HCT116 (cell line): ENCODE measurements at regions not wholly inside any gene's neighbourhood (a gene's known extent, or its start where the extent isn't known, plus 50 kb on each side); places are given as distances from the start of the nearest gene placed in this dataset.

ENCODE experiments used
- ATAC-seq: fragments of 200-7000 bp; cut with Tn5 transposase; 2 replicates; pipeline ENCODE4 v1.9.1; 2020; ENCODE audit warnings: mild to moderate bottlenecking, moderate library complexity
- BruUV-seq: library from RNA; stranded (reverse); fragments of 400-500 nt; replicated peaks from 2 replicates; lab custom pipeline; 2021; lab: Mats Ljungman, UMichigan
- CTCF ChIA-PET: fragments of 300-600 bp; sonication (Branson Sonifier 250); formaldehyde crosslinking; loops from one replicate; lab custom pipeline; 2021; ENCODE audit warnings: antibody characterized with exemption; lab: Charles Lee
- POLR2A ChIA-PET: fragments of 300-600, 350-600 bp; sonication (Branson Sonifier 250); formaldehyde crosslinking; loops from one replicate; lab custom pipeline; 2021; ENCODE audit warnings: antibody characterized with exemption; lab: Charles Lee
- RAD21 ChIA-PET, 2 experiments: fragments of 300-600 bp; sonication (Branson Sonifier 250); formaldehyde crosslinking; loops; one replicate each; lab custom pipeline; 2023; ENCODE audit warnings: low total read pairs in 2 of 2; ENCODE audit not compliant: uncharacterized antibody in 2 of 2, unreplicated experiment in 2 of 2, low non-redundant PET in 1 of 2; lab: Charles Lee
- DNase-seq: peaks from one replicate; pipeline ENCODE4 v3.0.0-alpha.2; 2010; ENCODE audit warnings: low read depth, low spot score
- H2AFZ ChIP-seq: fragments of 200-600 bp; shearing (Covaris generic), sonication (generic); 2 replicates; pipeline ENCODE4 v1.6.1; 2017; ENCODE audit warnings: low read depth, mixed run types, mixed read lengths, antibody characterized with exemption, low read length; ENCODE audit not compliant: poor library complexity, severe bottlenecking
- H3K27ac ChIP-seq: 2 replicates; pipeline ENCODE4 v1.5.1; 2012; ENCODE audit warnings: low read depth, low read length
- H3K27me3 ChIP-seq: fragments of 200-600 bp; sonication (generic); 2 replicates; pipeline ENCODE4 v1.6.1; 2016; ENCODE audit warnings: mixed run types, low read length, mixed read lengths; ENCODE audit not compliant: insufficient read depth
- H3K36me3 ChIP-seq, 2 experiments: fragments of 200-500 bp in 1 of 2; fragments of 200-600 bp in 1 of 2; sonication (Bioruptor generic) in 1 of 2; sonication (generic) in 1 of 2; 2 replicates each; pipeline versions ENCODE4 v1.5.1 to v1.6.1; 2014 to 2016; ENCODE audit warnings: low read length in 2 of 2, inconsistent platforms in 1 of 2, mixed read lengths in 1 of 2, mixed run types in 1 of 2; ENCODE audit not compliant: insufficient read depth in 2 of 2, control insufficient read depth in 1 of 2
- H3K4me1 ChIP-seq, 2 experiments: fragments of 200-600 bp in 1 of 2; sonication (generic) in 1 of 2; 2 replicates each; pipeline versions ENCODE4 v1.5.1 to v1.6.1; 2012 to 2017; ENCODE audit warnings: low read length in 2 of 2, inconsistent platforms in 1 of 2, mild to moderate bottlenecking in 1 of 2, mixed read lengths in 1 of 2, mixed run types in 1 of 2, moderate library complexity in 1 of 2; ENCODE audit not compliant: insufficient read depth in 2 of 2, control insufficient read depth in 1 of 2
- H3K4me2 ChIP-seq: fragments of 200-600 bp; sonication (generic); 2 replicates; pipeline ENCODE4 v1.6.1; 2017; ENCODE audit warnings: mixed run types, low read length, mixed read lengths
- H3K4me3 ChIP-seq, 2 experiments: fragments of 200-600 bp in 1 of 2; sonication (generic) in 1 of 2; replicated peaks in 1 of 2; 2 replicates each; pipeline ENCODE4 v1.5.1; 2011 to 2016; ENCODE audit warnings: low read length in 2 of 2, control low read depth in 1 of 2, low read depth in 1 of 2, mild to moderate bottlenecking in 1 of 2, mixed read lengths in 1 of 2, mixed run types in 1 of 2
- H3K79me2 ChIP-seq: fragments of 200-600 bp; sonication (generic); 2 replicates; pipeline ENCODE4 v1.6.1; 2017; ENCODE audit warnings: mild to moderate bottlenecking, mixed run types, low read length, moderate library complexity, mixed read lengths; ENCODE audit not compliant: insufficient read depth
- H3K9ac ChIP-seq: fragments of 200-600 bp; sonication (generic); 2 replicates; pipeline ENCODE4 v1.6.1; 2016; ENCODE audit warnings: low read length, mixed read lengths
- H3K9me2 ChIP-seq: fragments of 200-600 bp; sonication (generic), shearing (Covaris generic); 2 replicates; pipeline ENCODE4 v1.6.1; 2017; ENCODE audit warnings: mixed run types, mild to moderate bottlenecking, moderate library complexity; ENCODE audit not compliant: insufficient read depth
- H3K9me3 ChIP-seq, 2 experiments: fragments of 200-500 bp in 1 of 2; fragments of 200-600 bp in 1 of 2; sonication (Bioruptor generic) in 1 of 2; sonication (generic) in 1 of 2; 2 replicates each; pipeline ENCODE4 v1.6.1; 2014 to 2017; ENCODE audit warnings: low read length in 2 of 2, mixed read lengths in 2 of 2, inconsistent platforms in 1 of 2, low read depth in 1 of 2, mild to moderate bottlenecking in 1 of 2, mixed run types in 1 of 2, moderate library complexity in 1 of 2; ENCODE audit not compliant: control insufficient read depth in 1 of 2, insufficient read depth in 1 of 2
- H4K20me1 ChIP-seq: fragments of 200-600 bp; sonication (generic), shearing (Covaris generic); 2 replicates; pipeline ENCODE4 v1.6.1; 2017; ENCODE audit warnings: mixed run types, mild to moderate bottlenecking, moderate library complexity; ENCODE audit not compliant: insufficient read depth
- ATF3 ChIP-seq: IDR thresholded peaks from 2 replicates; pipeline ENCODE4 v1.6.1; 2012
- CEBPB ChIP-seq: IDR thresholded peaks from 2 replicates; pipeline ENCODE4 v1.6.1; 2012; ENCODE audit warnings: low read depth
- CTCF ChIP-seq, 3 experiments: fragments of 200-600 bp in 1 of 3; sonication (generic) in 1 of 3; IDR thresholded peaks in 2 of 3; conservative IDR thresholded peaks in 1 of 3; 2 replicates each; pipeline ENCODE4 v1.5.1; 2012 to 2017; ENCODE audit warnings: low read depth in 2 of 3, low read length in 2 of 3, antibody characterized with exemption in 1 of 3, borderline replicate concordance in 1 of 3, control low read depth in 1 of 3, mild to moderate bottlenecking in 1 of 3, mixed read lengths in 1 of 3, mixed run types in 1 of 3, moderate library complexity in 1 of 3; ENCODE audit not compliant: insufficient read depth in 1 of 3
- EGR1 ChIP-seq: IDR thresholded peaks from 2 replicates; pipeline ENCODE4 v1.6.1; 2012; ENCODE audit warnings: low read depth
- ELF1 ChIP-seq: IDR thresholded peaks from 2 replicates; pipeline ENCODE4 v1.6.1; 2012; ENCODE audit warnings: low read depth, borderline replicate concordance
- EZH2 ChIP-seq: fragments of 200-600 bp; sonication (generic); IDR thresholded peaks from 2 replicates; pipeline ENCODE4 v1.6.1; 2017; ENCODE audit warnings: antibody characterized with exemption, mixed run types
- JUND ChIP-seq: IDR thresholded peaks from 2 replicates; pipeline ENCODE4 v1.6.1; 2012
- POLR2AphosphoS5 ChIP-seq: IDR thresholded peaks from 2 replicates; pipeline ENCODE4 v1.6.1; 2011; ENCODE audit warnings: mild to moderate bottlenecking, low read depth, low read length, moderate library complexity
- RAD21 ChIP-seq: IDR thresholded peaks from 2 replicates; pipeline ENCODE4 v1.6.1; 2012; ENCODE audit warnings: low read depth, mild to moderate bottlenecking
- SIN3A ChIP-seq: IDR thresholded peaks from 2 replicates; pipeline ENCODE4 v1.6.1; 2012; ENCODE audit warnings: low read depth
- SP1 ChIP-seq: IDR thresholded peaks from 2 replicates; pipeline ENCODE4 v1.6.1; 2012; ENCODE audit warnings: low read depth
- TCF7L2 ChIP-seq: IDR thresholded peaks from 2 replicates; pipeline ENCODE4 v1.7.0; 2011; ENCODE audit warnings: borderline replicate concordance, inconsistent platforms; ENCODE audit not compliant: insufficient read depth, insufficient read length; ENCODE audit errors: extremely low read depth
- ZFX ChIP-seq: fragments of 450-650 bp; IDR thresholded peaks from 2 replicates; pipeline ENCODE4 v1.6.1; 2017
- ZNF274 ChIP-seq: fragments of 200-500 bp; sonication (Bioruptor generic); IDR thresholded peaks from 2 replicates; pipeline ENCODE4 v1.6.1; 2014; ENCODE audit warnings: mild to moderate bottlenecking, low read depth, low read length, inconsistent platforms
- intact Hi-C: fragments of 100-400 bp; cut with micrococcal nuclease; formaldehyde crosslinking; loops from 2 replicates; pipeline ENCODE4 v1.10.0; 2022

GRCh38 chr6:74964871-74965441, 240.9 kb downstream of the COL12A1 start:
- ChIA-PET POLR2A (no interaction called here), RAD21 (no interaction called here), CTCF (interaction anchor here (1.4 kb wide), 1 partner anchor 241 kb away, joined by 4 read pairs; the partner anchor contains the start of gene COL12A1)
- Histone ChIP-seq H3K4me3 (no peak overlapping the region), H4K20me1 (no peaks in the 10 kb centered on the region), H3K27ac (no peak overlapping the region), H3K9me3 (no peaks in the 10 kb centered on the region; a peak in 1 of 4 replicates), H3K36me3 (no peaks in the 10 kb centered on the region), H3K79me2 (no peaks in the 10 kb centered on the region), H3K9me2 (no peaks in the 10 kb centered on the region), H3K9ac (no peak overlapping the region), H3K4me2 (no peak overlapping the region), H3K27me3 (no peaks in the 10 kb centered on the region), H2AFZ (peak overlapping the region; percentile 62), H3K4me1 (0 out of 4 replicates have a peak, but pooled peaks cover 0 to 3% of the 10 kb centered on the region in 2 experiments)
- BruUV-seq: no TSS peak
- DNase-seq: no peak
- TF ChIP-seq TCF7L2 (no peak), CTCF (IDR thresholded peaks at IDR 0.05 in 2 of 3, conservative IDR thresholded peaks at IDR 0.05 in 1 of 3; ENCODE audit: borderline replicate concordance in 1 of 3, insufficient read depth in 1 of 3, low read depth in 2 of 3, low read length in 2 of 3) (peak in 2 of 3 experiments; percentile 27 to 40; a peak in 3 of 6 replicates)
- intact Hi-C loops: no loop called here
- peak; percentile 91 for ATAC-seq

- Histone ChIP-seq H3K4me3 (no peak overlapping the region), H3K9ac (no peak overlapping the region), H3K27ac (no peak overlapping the region), H3K79me2 (no peaks in the 10 kb centered on the region), H3K9me3 (no peaks in the 10 kb centered on the region), H3K27me3 (no peaks in the 10 kb centered on the region), H4K20me1 (no peaks in the 10 kb centered on the region), H3K4me2 (no peak overlapping the region), H3K36me3 (no peaks in the 10 kb centered on the region), H3K4me1 (no peaks in the 10 kb centered on the region), H3K9me2 (no peaks in the 10 kb centered on the region), H2AFZ (no peak overlapping the region)
- BruUV-seq: no TSS peak
- ChIA-PET CTCF (no interaction called here), POLR2A (no interaction called here), RAD21 (no interaction called here)
- no peak for ATAC-seq
- DNase-seq: no peak
- intact Hi-C loops: no loop called here
- TF ChIP-seq ZNF274 (no peak), EGR1 (no peak), JUND (no peak), SP1 (no peak), CTCF (IDR thresholded peaks at IDR 0.05 in 2 of 3, conservative IDR thresholded peaks at IDR 0.05 in 1 of 3; ENCODE audit: borderline replicate concordance in 1 of 3, insufficient read depth in 1 of 3, low read depth in 2 of 3, low read length in 2 of 3) (no peak), ZFX (no peak), EZH2 (no peak), ATF3 (no peak), CEBPB (no peak), RAD21 (no peak), ELF1 (no peak), SIN3A (no peak), POLR2AphosphoS5 (no peak)
Observed at GRCh38 chr6:74956559-74957428, 249.1 kb downstream of the COL12A1 start.
